Osteocyte (in vitro differentiated cells): ENCODE measurements at regions not wholly inside any gene's neighbourhood (a gene's known extent, or its start where the extent isn't known, plus 50 kb on each side); places are given as distances from the start of the nearest gene placed in this dataset.

Source experiments
- DNase-seq: peaks from one replicate; pipeline ENCODE4 v3.0.0; 2021; ENCODE audit warnings: mixed read lengths; ENCODE audit not compliant: unreplicated experiment; ENCODE audit errors: extremely low spot score
- H3K27ac Mint-ChIP-seq: one replicate; pipeline ENCODE4 v1.8.0; 2021; ENCODE audit warnings: mild to moderate bottlenecking, mixed read lengths; ENCODE audit not compliant: unreplicated experiment
- H3K27me3 Mint-ChIP-seq: one replicate; pipeline ENCODE4 v1.8.0; 2021; ENCODE audit warnings: mixed read lengths; ENCODE audit not compliant: unreplicated experiment
- H3K36me3 Mint-ChIP-seq: one replicate; pipeline ENCODE4 v1.8.0; 2021; ENCODE audit warnings: mixed read lengths; ENCODE audit not compliant: unreplicated experiment
- H3K4me1 Mint-ChIP-seq: one replicate; pipeline ENCODE4 v1.8.0; 2021; ENCODE audit warnings: mixed read lengths; ENCODE audit not compliant: unreplicated experiment
- H3K4me3 Mint-ChIP-seq: one replicate; pipeline ENCODE4 v1.8.0; 2021; ENCODE audit warnings: mild to moderate bottlenecking, moderate library complexity, mixed read lengths; ENCODE audit not compliant: unreplicated experiment
- H3K9me3 Mint-ChIP-seq: one replicate; pipeline ENCODE4 v1.8.0; 2021; ENCODE audit warnings: mixed read lengths; ENCODE audit not compliant: unreplicated experiment
- CTCF ChIP-seq: fragments of 200-600 bp; sonication (generic); IDR thresholded peaks from 2 replicates; pipeline ENCODE4 v1.5.0; 2021; ENCODE audit warnings: antibody characterized with exemption, mild to moderate bottlenecking, moderate library complexity

- Mint-ChIP-seq H3K9me3 (peaks cover 21% of the 10 kb centered on the region), H3K36me3 (no peaks in the 10 kb centered on the region), H3K27me3 (no peaks in the 10 kb centered on the region), H3K27ac (no peak overlapping the region), H3K4me3 (no peak overlapping the region), H3K4me1 (no peaks in the 10 kb centered on the region)
- TF ChIP-seq CTCF: no peak
- DNase-seq: no peak
Observed at GRCh38 chr1:4146101-4146500, 246.0 kb upstream of the C1orf174 start.

GRCh38 chr1:4146614-4147013, 246.5 kb upstream of the C1orf174 start:
- no peak overlapping the region for H3K27ac Mint-ChIP-seq
- H3K36me3 Mint-ChIP-seq: no peaks in the 10 kb centered on the region
- no peak for DNase-seq
- no peak for TF ChIP-seq CTCF
- no peaks in the 10 kb centered on the region for H3K27me3 Mint-ChIP-seq
- H3K4me1 Mint-ChIP-seq: no peaks in the 10 kb centered on the region
- H3K4me3 Mint-ChIP-seq: no peak overlapping the region
- H3K9me3 Mint-ChIP-seq: peaks cover 21% of the 10 kb centered on the region

- no peak overlapping the region for H3K27ac Mint-ChIP-seq
- TF ChIP-seq CTCF: no peak
- H3K9me3 Mint-ChIP-seq: peaks cover 21% of the 10 kb centered on the region
- H3K36me3 Mint-ChIP-seq: no peaks in the 10 kb centered on the region
- DNase-seq: no peak
- no peaks in the 10 kb centered on the region for H3K27me3 Mint-ChIP-seq
- no peak overlapping the region for H3K4me3 Mint-ChIP-seq
- H3K4me1 Mint-ChIP-seq: no peaks in the 10 kb centered on the region
Observed at GRCh38 chr1:4147509-4147908, 247.4 kb upstream of the C1orf174 start.

GRCh38 chr1:4149281-4149680, 249.2 kb upstream of the C1orf174 start:
- no peak overlapping the region for H3K27ac Mint-ChIP-seq
- H3K9me3 Mint-ChIP-seq: peaks cover 11% of the 10 kb centered on the region
- H3K36me3 Mint-ChIP-seq: no peaks in the 10 kb centered on the region
- no peak for DNase-seq
- H3K4me1 Mint-ChIP-seq: no peaks in the 10 kb centered on the region
- TF ChIP-seq CTCF: no peak
- no peaks in the 10 kb centered on the region for H3K27me3 Mint-ChIP-seq
- H3K4me3 Mint-ChIP-seq: no peak overlapping the region

GRCh38 chr1:4149831-4150230, 249.8 kb upstream of the C1orf174 start:
- Mint-ChIP-seq H3K27me3 (no peaks in the 10 kb centered on the region), H3K4me1 (no peaks in the 10 kb centered on the region), H3K9me3 (peaks cover 11% of the 10 kb centered on the region), H3K36me3 (no peaks in the 10 kb centered on the region), H3K4me3 (no peak overlapping the region), H3K27ac (no peak overlapping the region)
- no peak for TF ChIP-seq CTCF
- no peak for DNase-seq
